ENCODE measurements at regions not wholly inside any gene's neighbourhood (a gene's known extent, or its start where the extent isn't known, plus 50 kb on each side); places are given as distances from the start of the nearest gene placed in this dataset.

DNA sequence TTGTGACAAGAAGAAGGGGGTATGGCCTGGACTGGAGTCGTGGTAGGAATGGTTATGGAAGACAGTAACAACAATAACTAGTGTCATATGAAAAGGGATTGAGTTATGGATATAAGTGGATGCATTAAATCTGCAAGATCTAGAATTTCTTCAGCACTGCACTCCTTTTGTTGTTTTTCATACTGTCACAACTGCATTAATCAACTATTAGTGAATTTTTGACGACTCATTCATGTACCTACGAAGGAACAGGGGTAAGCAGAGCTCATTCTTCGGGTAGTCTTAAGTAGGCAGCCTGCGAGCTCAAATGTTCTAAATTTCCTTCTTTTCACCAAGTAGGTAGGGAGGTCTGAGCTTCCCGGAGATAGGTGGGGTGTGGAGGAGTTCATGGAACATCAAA, 109.7 kb upstream of the UPP2 start:
- TF ChIP-seq, protein P1, sequence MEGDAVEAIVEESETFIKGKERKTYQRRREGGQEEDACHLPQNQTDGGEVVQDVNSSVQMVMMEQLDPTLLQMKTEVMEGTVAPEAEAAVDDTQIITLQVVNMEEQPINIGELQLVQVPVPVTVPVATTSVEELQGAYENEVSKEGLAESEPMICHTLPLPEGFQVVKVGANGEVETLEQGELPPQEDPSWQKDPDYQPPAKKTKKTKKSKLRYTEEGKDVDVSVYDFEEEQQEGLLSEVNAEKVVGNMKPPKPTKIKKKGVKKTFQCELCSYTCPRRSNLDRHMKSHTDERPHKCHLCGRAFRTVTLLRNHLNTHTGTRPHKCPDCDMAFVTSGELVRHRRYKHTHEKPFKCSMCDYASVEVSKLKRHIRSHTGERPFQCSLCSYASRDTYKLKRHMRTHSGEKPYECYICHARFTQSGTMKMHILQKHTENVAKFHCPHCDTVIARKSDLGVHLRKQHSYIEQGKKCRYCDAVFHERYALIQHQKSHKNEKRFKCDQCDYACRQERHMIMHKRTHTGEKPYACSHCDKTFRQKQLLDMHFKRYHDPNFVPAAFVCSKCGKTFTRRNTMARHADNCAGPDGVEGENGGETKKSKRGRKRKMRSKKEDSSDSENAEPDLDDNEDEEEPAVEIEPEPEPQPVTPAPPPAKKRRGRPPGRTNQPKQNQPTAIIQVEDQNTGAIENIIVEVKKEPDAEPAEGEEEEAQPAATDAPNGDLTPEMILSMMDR (IDR thresholded peaks at IDR 0.05): no peak
- TF ChIP-seq POLR2A (IDR thresholded peaks at IDR 0.05): no peak

All from heart left ventricle (tissue), 13 donors.